GM13976 (cell line): ENCODE measurements at regions not wholly inside any gene's neighbourhood (a gene's known extent, or its start where the extent isn't known, plus 50 kb on each side); places are given as distances from the start of the nearest gene placed in this dataset.
"Not testable (repeated sequence)": the region's sequence is repeated elsewhere in the genome, so short reads cannot be mapped to it uniquely, and the experiment has no call there.

ENCODE experiments used
- DNase-seq: peaks from one replicate; pipeline ENCODE4 v3.0.0; 2012; ENCODE audit warnings: low spot score
- CTCF ChIP-seq: IDR thresholded peaks from 2 replicates; pipeline ENCODE4 v1.5.1; 2012; ENCODE audit warnings: borderline replicate concordance, mild to moderate bottlenecking; ENCODE audit not compliant: insufficient read depth; ENCODE audit errors: extremely low read depth, missing control alignments, control extremely low read depth
- in situ Hi-C: fragments of 300-500 bp; cut with MboI; formaldehyde crosslinking; loops from one replicate; pipeline ENCODE4 v1.12.0; 2022; ENCODE audit warnings: low sequenced_read_pairs, mixed read lengths, inconsistent platforms; ENCODE audit not compliant: unreplicated experiment

GRCh38 chr21:23812485-23812884 is 1794.8 kb downstream of the MRPL39 start:
- DNase-seq = no peak
- no peak for TF ChIP-seq CTCF
- in situ Hi-C loops = no loop called here

- no peak for DNase-seq
- no peak for TF ChIP-seq CTCF
- in situ Hi-C loops = no loop called here
These were observed 1795.5 kb downstream of the MRPL39 start for GRCh38 chr21:23811805-23812204.

- no peak for TF ChIP-seq CTCF
- in situ Hi-C loops = no loop called here
- DNase-seq = no peak
These were observed 1797.7 kb downstream of the MRPL39 start for GRCh38 chr21:23809573-23809972.

- DNase-seq, in situ Hi-C loops: not testable (repeated sequence)
These were observed 1800.2 kb downstream of the MRPL39 start for GRCh38 chr21:23806966-23807548.

- in situ Hi-C loops = no loop called here
- TF ChIP-seq CTCF = no peak
- DNase-seq = no peak
These were observed 1802.4 kb downstream of the MRPL39 start for GRCh38 chr21:23804866-23805265.

GRCh38 chr21:23801292-23801691 is 1806.0 kb downstream of the MRPL39 start:
- TF ChIP-seq CTCF = no peak
- no peak for DNase-seq
- in situ Hi-C loops = no loop called here

GRCh38 chr21:23799376-23799775 is 1807.9 kb downstream of the MRPL39 start:
- in situ Hi-C loops = no loop called here
- no peak for DNase-seq
- no peak for TF ChIP-seq CTCF
